Panc1 (cell line): ENCODE measurements at regions not wholly inside any gene's neighbourhood (a gene's known extent, or its start where the extent isn't known, plus 50 kb on each side); places are given as distances from the start of the nearest gene placed in this dataset.

Experiments
- POLR2AphosphoS5 ChIP-seq: IDR thresholded peaks from 2 replicates; pipeline ENCODE4 v1.6.1; 2012; ENCODE audit warnings: mild to moderate bottlenecking, low read depth, low read length, moderate library complexity
- TF ChIP-seq, protein P1 (sequence below): fragments of 450-650 bp; IDR thresholded peaks from 2 replicates; pipeline ENCODE4 v1.5.1; 2017; ENCODE audit warnings: mild to moderate bottlenecking

DNA sequence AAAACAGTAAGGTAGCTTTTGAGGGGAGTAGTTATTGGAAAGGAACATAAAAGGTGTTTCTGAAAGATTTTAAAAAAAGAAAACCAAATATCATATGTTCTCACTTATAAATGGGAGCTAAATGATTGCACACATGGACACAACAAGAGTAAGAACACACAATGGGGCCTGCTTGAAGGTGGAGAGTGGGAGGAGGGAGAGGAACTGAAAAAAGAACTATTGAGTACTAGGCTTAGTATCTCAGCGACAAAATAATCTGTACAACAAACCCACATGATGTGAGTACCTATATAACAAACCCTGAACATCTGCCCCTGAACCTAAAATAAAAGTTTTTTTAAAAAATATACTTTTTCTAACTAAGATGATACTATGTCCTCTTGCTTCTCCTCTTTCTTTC, 138.3 kb downstream of the CGGBP1 start:
- TF ChIP-seq, protein P1, sequence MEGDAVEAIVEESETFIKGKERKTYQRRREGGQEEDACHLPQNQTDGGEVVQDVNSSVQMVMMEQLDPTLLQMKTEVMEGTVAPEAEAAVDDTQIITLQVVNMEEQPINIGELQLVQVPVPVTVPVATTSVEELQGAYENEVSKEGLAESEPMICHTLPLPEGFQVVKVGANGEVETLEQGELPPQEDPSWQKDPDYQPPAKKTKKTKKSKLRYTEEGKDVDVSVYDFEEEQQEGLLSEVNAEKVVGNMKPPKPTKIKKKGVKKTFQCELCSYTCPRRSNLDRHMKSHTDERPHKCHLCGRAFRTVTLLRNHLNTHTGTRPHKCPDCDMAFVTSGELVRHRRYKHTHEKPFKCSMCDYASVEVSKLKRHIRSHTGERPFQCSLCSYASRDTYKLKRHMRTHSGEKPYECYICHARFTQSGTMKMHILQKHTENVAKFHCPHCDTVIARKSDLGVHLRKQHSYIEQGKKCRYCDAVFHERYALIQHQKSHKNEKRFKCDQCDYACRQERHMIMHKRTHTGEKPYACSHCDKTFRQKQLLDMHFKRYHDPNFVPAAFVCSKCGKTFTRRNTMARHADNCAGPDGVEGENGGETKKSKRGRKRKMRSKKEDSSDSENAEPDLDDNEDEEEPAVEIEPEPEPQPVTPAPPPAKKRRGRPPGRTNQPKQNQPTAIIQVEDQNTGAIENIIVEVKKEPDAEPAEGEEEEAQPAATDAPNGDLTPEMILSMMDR = no peak
- no peak for TF ChIP-seq POLR2AphosphoS5
